GM23248 (cell line): ENCODE measurements at regions not wholly inside any gene's neighbourhood (a gene's known extent, or its start where the extent isn't known, plus 50 kb on each side); places are given as distances from the start of the nearest gene placed in this dataset.

Experiments used
- EZH2 ChIP-seq: fragments of 200-600 bp; sonication (generic); IDR thresholded peaks from 2 replicates; pipeline ENCODE4 v1.6.1; 2018; ENCODE audit warnings: antibody characterized with exemption, mild to moderate bottlenecking; ENCODE audit not compliant: insufficient read depth, poor library complexity, severe bottlenecking
- EZH2phosphoT487 ChIP-seq: fragments of 200-600 bp; sonication (generic); IDR thresholded peaks from 2 replicates; pipeline ENCODE4 v1.6.1; 2018; ENCODE audit warnings: antibody characterized with exemption, moderate library complexity, mild to moderate bottlenecking, low read depth; ENCODE audit not compliant: insufficient read depth

DNA sequence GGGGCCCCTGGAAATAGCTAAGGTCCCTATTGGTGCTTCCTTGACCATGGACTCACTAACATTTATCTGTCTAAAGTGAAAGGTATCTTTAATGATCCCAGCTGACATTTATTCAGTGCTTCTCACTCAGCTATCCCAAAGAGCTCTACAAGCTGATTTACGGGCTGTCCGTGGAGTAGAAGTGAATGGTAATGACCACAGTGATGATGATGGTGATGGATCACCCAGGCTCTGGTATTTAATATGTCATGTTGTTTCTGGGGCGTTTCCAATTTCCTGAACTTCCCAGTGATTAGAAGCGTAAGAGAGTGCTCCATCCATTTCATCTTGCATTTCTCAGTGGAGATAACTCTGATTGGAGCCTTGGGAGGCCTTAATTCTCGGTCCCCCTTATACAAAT is 304.3 kb downstream of the HRH4 start:
- 0 out of 2 replicates have a peak, but pooled peaks have one; percentile 64 for TF ChIP-seq EZH2phosphoT487
- no peak for TF ChIP-seq EZH2
